ENCODE measurements at regions not wholly inside any gene's neighbourhood (a gene's known extent, or its start where the extent isn't known, plus 50 kb on each side); places are given as distances from the start of the nearest gene placed in this dataset.

GRCh38 chr12:88801227-88802095 is 221.2 kb upstream of the KITLG start:
- DNase-seq = no peak

GRCh38 chr12:88793096-88793495 is 212.8 kb upstream of the KITLG start:
- DNase-seq = no peak

DNA sequence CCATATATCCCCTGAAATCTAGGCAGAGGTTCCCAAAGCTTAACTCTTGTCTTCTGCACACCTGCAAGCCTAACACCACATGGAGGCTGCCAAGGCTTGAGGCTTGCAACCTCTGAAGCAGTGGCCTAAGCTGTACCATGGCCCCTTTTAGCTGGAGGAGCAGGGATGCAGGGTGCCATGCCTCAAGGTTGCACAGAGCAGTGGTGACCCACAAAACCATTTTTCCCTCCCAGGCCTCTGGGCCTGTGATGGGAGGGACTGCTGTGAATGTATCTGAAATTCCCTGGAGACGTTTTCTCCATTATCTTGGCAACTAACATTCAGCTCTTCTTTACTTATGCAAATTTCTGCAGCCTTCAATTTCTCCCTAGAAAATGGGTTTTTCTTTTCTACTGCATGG is 210.0 kb upstream of the KITLG start:
- no peak for DNase-seq

DNA sequence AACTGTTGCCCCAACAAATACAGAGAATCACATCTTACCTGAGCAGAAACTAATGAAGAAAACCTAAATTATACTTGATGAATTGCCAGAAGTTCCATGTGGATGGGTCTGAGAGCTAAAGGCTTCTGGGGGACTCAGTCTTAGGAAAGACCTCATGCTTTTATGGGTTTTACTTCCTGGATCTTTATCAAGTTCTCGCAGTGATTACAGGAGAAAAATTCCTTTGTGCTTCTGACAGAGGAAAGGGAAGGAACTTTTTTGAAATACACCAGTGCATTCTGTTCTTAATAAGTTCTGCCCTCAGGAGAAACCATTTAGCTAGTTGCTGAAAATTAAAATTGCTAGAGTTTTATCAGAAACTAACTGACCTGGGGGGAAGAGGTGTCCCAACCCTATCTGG is 203.9 kb upstream of the KITLG start:
- no peak for DNase-seq

DNA sequence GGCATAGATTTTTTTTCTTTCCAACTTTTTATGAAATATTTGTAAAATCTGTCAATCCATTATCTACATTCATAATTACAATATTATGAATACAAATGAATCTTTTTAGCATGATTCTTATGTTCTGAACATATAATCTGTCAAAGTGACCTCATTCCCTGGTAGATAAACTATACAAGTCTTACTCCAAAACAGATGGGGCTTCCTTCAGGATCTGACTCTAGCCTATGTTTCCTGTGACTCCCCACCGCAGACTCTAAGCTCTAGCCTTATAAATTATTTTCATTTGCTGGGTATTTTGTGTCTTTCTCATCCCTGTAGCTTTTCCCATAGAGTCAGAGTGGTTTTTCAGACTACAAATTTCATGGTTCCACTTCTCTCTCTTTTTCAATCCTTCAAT is 202.1 kb upstream of the KITLG start:
- no peak for DNase-seq

- DNase-seq = no peak
Observed at GRCh38 chr12:88781909-88782308, 201.6 kb upstream of the KITLG start.

DNA sequence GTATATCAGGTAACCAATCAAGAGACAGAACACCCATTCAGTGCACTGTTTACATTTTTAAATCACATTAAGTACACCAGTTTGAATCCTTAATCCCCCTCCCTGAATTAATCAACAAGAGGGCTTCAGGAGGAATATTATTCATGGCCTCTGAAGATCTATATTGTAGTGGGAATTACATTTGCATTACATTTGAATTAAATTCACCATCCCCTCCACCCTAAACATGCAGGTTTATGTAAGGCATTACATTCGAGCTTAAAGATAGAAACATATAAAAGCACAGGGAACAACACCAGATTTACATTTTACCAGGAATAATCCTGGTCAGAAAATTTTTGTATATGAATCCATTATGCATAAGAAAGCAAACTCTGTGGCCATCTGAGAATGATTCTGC is 197.8 kb upstream of the KITLG start:
- no peak for DNase-seq

DNA sequence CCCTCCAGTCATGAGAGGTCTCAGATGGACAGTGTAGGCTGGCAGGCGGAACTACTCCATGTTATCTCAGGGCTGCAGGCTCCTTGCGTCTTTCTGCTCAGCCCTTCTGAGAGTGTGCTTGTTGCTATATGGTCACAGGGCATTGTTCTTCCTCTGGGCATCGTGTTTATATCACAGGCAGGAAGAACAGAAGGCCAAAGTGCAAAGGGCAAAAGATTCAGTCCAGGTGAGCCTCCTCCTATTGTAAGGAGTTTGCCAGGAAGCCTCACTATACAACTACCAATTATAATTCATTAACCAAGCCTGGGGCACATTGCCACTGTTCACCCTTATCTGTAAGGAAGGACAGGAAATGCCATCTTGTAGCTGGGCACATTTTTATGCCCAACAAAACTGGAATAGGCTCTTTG is 195.5 kb upstream of the KITLG start:
- DNase-seq = no peak

GRCh38 chr12:88767699-88768098 is 187.4 kb upstream of the KITLG start:
- DNase-seq = no peak

DNA sequence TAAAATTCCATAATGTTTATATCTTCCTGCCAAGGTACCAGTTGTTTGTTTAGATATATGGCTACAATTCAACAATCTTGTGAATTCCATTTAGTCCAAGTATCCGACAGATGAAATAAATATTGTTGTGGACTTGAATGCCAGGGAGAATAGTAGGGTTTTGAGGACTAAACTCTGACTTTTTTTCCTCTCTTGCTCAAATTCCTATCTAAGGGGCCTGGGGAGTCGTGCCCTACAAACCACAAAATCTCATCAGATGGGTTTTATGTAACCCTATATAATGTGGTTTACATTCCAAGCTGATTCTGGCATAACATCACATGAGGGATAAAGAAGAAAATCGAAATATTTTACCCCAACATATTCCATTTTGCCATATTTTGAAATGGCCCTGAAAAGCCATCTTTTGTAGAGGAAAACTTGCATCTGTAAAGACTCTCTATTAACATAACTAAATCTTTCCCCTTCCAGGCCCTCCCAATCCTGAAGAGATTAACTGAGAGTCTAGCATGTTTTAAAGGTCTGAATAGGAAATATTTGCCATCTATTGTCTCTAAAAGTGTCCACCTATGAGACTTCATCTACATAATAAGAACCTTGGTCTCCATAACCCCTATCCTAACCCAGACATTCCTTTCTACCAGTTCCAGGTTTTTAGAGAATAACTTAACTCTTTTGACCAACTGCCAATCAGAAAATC is 184.7 kb upstream of the KITLG start:
- DNase-seq = no peak

- no peak for DNase-seq
Observed at GRCh38 chr12:88763536-88764100, 183.3 kb upstream of the KITLG start.

DNA sequence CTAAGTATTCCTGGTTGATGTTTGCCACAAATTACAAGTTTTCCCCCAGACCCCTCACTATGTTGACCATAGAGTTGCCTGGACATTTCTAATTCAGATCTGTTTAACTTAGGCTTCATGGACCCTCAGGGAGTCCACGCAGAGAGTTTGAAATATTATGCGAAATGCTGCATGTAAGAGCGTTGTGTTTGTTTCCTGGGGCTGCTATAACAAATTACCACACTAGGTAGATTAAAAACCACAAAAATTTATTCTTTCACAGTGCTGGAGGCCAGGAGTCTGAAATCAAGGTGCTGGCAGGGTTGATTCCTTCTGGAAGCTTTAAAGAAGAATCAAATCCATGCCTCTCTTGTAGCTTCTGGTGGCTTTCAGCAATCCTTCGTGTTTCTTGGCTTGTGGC is 177.9 kb upstream of the KITLG start:
- no peak for DNase-seq

- DNase-seq = no peak
Observed at GRCh38 chr12:88756917-88757316, 176.6 kb upstream of the KITLG start.

- no peak for DNase-seq
Observed at GRCh38 chr12:88756153-88756552, 175.9 kb upstream of the KITLG start.

DNA sequence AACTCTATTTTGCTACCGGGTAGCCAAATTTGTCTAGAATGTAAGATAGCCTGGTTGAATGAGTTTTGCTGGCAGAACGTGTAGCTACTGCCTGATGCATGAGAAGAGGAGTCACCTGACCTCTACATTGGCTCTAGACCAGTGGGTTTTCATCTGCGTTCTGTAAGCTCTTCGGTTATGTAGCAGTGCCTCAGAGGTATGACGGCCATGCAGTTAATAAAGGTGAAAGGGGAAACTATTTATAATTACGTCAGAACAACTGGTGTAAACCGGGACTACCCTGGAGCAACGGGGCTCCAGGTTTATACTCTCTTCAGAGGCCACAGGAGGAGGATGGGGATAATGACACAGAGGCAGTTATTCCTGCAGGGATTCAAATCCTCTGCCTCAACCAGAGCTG is 173.4 kb upstream of the KITLG start:
- DNase-seq = no peak

DNA sequence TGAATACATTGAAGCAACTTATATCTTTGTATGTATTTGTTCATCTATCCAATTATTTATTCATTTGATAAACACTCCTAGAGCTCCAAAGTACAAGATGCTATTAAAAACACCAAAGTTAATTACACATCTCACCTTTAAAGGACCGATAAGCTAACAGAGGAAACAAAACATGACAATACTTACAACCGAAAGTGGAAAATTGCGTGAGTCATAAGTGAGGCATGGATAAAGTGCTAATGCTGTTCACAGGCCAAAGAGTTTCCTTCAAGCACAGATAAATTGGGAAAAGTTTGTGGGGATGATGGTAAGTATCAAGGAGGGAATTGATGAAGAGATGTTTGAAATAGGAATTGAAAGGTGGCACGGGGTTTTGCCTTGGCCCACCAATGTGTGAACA is 172.8 kb upstream of the KITLG start:
- no peak for DNase-seq

DNA sequence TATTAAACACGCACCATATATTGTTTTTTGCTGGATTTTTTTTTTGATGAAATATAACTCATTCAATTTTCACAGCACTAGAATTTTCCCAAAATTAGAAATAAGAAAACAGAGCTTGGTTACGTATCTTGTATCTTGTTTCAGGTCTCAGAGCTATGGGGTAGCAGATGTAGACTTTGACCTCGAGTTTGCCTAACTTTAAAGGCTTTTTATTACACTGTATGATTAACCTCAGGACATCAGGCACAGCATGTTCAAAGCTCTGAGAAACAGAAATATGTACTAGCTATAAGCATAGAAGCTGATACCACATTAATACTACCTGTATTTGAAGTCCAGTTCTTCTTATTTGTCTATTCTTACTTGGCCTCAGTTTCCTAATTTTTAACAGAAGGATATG is 171.9 kb upstream of the KITLG start:
- DNase-seq = no peak

DNA sequence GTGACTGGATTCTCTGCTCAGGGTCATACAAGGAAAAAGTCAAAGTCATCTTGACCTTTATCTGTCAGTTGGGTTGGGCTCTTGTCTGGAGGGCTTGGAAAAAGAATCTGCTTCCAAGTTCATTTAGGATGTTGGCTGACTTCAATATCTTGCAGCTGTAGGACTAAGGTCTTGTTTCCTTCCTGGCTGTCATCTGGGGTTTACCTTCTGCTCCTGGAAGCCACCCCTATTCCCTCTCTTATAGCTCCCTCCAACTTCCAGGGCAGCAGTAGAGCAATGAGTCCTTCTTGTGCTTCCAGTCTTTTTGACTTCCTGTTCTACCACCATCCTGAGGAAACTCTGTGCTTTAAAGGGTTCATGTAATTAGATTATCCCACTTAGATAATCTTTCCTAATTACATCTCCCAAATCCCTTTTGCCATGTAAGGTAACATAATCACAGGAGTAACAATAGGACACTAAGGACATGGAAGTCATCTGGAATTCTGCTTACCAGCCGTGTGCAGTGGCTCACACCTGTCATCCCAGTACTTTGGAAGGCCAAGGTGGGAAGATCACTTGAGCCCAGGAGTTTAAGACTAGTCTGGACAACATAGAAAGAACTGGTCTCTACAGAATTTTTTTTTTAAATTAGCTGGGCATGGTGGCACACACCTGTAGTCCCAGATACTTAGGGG is 170.7 kb upstream of the KITLG start:
- no peak for DNase-seq

- no peak for DNase-seq
Observed at GRCh38 chr12:88746386-88746785, 166.1 kb upstream of the KITLG start.

DNA sequence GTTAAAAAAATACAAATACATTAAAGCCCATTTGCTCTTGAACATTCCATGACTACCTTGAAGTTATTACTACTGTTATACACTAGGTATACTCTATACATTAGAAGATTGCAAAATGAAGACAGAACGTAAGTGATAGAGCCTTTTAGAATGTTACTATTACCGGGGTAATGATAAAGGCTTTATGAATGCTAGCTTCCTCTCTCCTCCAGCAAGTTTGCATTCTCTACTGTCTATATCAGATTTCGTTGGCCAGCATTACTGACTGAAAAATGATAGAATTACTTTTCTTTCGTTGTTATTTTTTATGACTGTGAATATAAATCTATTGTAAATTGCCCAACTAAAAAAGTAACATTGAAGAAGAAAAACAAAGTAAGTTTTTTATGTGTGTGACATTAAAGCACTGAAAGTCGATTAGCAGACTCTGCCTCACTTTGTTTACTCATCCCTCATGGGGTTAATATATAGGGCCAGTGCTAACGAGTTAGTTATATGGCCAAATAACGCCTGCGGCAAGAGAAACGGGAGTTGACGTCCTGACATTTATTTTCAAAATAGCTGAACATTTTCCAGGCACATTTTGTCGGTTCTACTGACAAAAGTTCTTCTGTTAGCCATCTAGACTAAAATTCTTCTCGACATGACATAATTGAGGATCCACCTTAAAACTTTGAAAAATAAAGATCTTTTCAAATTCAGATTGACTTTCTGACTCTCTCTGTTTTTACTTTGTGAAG is 163.8 kb upstream of the KITLG start:
- no peak for DNase-seq

GRCh38 chr12:88737838-88738472 is 157.7 kb upstream of the KITLG start:
- no peak for DNase-seq

- no peak for DNase-seq
Observed at GRCh38 chr12:88736031-88736430, 155.8 kb upstream of the KITLG start.

All from NCI-H2171 (cell line).